ENCODE measurements at regions not wholly inside any gene's neighbourhood (a gene's known extent, or its start where the extent isn't known, plus 50 kb on each side); places are given as distances from the start of the nearest gene placed in this dataset.

DNA sequence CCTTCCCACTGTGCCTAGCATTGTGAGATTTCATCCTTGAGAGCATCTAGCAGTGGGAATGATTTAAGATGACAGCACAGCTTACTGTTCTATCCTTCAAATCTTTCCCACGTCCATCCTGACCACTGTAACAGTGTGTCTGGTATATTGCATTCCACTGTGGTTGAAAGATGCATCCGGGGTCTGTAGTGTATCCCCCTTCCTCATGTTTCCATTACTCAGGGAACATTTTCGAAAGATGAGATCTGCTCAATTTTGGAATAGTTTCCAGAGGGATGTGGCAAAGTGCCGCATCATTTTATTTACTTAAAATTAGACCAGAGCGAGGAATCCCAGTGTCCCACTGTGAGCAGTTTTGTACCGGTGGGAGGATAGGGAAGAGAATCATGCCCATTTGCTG is 407.1 kb upstream of the PAPPA start:
- TF ChIP-seq, protein P1, sequence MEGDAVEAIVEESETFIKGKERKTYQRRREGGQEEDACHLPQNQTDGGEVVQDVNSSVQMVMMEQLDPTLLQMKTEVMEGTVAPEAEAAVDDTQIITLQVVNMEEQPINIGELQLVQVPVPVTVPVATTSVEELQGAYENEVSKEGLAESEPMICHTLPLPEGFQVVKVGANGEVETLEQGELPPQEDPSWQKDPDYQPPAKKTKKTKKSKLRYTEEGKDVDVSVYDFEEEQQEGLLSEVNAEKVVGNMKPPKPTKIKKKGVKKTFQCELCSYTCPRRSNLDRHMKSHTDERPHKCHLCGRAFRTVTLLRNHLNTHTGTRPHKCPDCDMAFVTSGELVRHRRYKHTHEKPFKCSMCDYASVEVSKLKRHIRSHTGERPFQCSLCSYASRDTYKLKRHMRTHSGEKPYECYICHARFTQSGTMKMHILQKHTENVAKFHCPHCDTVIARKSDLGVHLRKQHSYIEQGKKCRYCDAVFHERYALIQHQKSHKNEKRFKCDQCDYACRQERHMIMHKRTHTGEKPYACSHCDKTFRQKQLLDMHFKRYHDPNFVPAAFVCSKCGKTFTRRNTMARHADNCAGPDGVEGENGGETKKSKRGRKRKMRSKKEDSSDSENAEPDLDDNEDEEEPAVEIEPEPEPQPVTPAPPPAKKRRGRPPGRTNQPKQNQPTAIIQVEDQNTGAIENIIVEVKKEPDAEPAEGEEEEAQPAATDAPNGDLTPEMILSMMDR (IDR thresholded peaks at IDR 0.05), result no peak
- TF ChIP-seq ZFX (IDR thresholded peaks at IDR 0.05; ENCODE audit: borderline replicate concordance), result no peak

Measured in 22Rv1 (cell line).